ENCODE measurements at regions not wholly inside any gene's neighbourhood (a gene's known extent, or its start where the extent isn't known, plus 50 kb on each side); places are given as distances from the start of the nearest gene placed in this dataset.
A peak's percentile ranks its signal among the peaks of the same experiment; 100 is the strongest.

GRCh38 chr7:86939197-86939814 is 120.1 kb downstream of the ELAPOR2 start:
- Mint-ChIP-seq H3K4me1 (ENCODE audit: low read depth) (no peaks in the 10 kb centered on the region), H3K27me3 (peaks cover 9% of the 10 kb centered on the region), H3K4me3 (no peak overlapping the region), H3K27ac (no peak overlapping the region), H3K9me3 (no peaks in the 10 kb centered on the region), H3K36me3 (ENCODE audit: low read depth) (no peaks in the 10 kb centered on the region)
- no peaks in the 10 kb centered on the region for H3K36me3 ChIP-seq (ENCODE audit: insufficient read depth, low read length)
- H3K9me3 ChIP-seq (ENCODE audit: control insufficient read depth in 1 of 2, insufficient read depth in 1 of 2, low read length in 2 of 2): no peaks in the 10 kb centered on the region
- CTCF ChIA-PET: interaction anchor here (0.9 kb wide), 1 partner anchor 9 kb away, joined by 3 read pairs; no protein-coding TSS in a partner anchor
- peak; percentile 71 for ATAC-seq (ENCODE audit: poor library complexity)
- intact Hi-C loops (cut with DNase I, micrococcal nuclease): loop anchor here (1.0 to 5.0 kb wide), 5 partner anchors 53 to 298 kb away; no protein-coding TSS in a partner anchor
- H3K4me1 ChIP-seq (ENCODE audit: insufficient read depth, low read length): no peaks in the 10 kb centered on the region
- DNase-seq: peak in 9 of 14 experiments; percentile 9 to 75 (median 30)
- peak; percentile 69 for TF ChIP-seq CTCF (IDR thresholded peaks at IDR 0.05)
- no peaks in the 10 kb centered on the region for H3K27me3 ChIP-seq (ENCODE audit: control insufficient read depth in 1 of 2, insufficient read depth in 2 of 2, low read length in 2 of 2)
- H3K4me3 ChIP-seq (ENCODE audit: low read length): no peak overlapping the region
- POLR2A ChIA-PET: no interaction called here
- H3K27ac ChIP-seq (ENCODE audit: low read depth in 1 of 2, low read length in 2 of 2): no peak overlapping the region

GRCh38 chr7:86937363-86937878 is 122.0 kb downstream of the ELAPOR2 start:
- no peaks in the 10 kb centered on the region for H3K36me3 Mint-ChIP-seq (ENCODE audit: low read depth)

GRCh38 chr7:86933295-86933845 is 126.1 kb downstream of the ELAPOR2 start:
- H3K4me3 ChIP-seq (ENCODE audit: low read length): no peak overlapping the region
- peaks cover 5% of the 10 kb centered on the region for H3K27me3 Mint-ChIP-seq
- TF ChIP-seq CTCF (IDR thresholded peaks at IDR 0.05): no peak
- intact Hi-C loops (cut with DNase I, micrococcal nuclease): loop anchor here in 1 of 2 experiments (5.0 kb wide), 1 partner anchor 484 kb away; no protein-coding TSS in a partner anchor
- no peak for ATAC-seq (ENCODE audit: poor library complexity)
- POLR2A ChIA-PET: no interaction called here
- no peak for DNase-seq
- H3K36me3 ChIP-seq (ENCODE audit: insufficient read depth, low read length): no peaks in the 10 kb centered on the region
- no peaks in the 10 kb centered on the region for H3K27me3 ChIP-seq (ENCODE audit: control insufficient read depth in 1 of 2, insufficient read depth in 2 of 2, low read length in 2 of 2)
- CTCF ChIA-PET: interaction anchor here (1.9 kb wide), 1 partner anchor 9 kb away, joined by 5 read pairs; no protein-coding TSS in a partner anchor
- H3K9me3 ChIP-seq (ENCODE audit: control insufficient read depth in 1 of 2, insufficient read depth in 1 of 2, low read length in 2 of 2): no peaks in the 10 kb centered on the region
- H3K27ac ChIP-seq (ENCODE audit: low read depth in 1 of 2, low read length in 2 of 2): no peak overlapping the region
- H3K9me3 Mint-ChIP-seq: no peaks in the 10 kb centered on the region
- no peak overlapping the region for H3K4me3 Mint-ChIP-seq
- H3K27ac Mint-ChIP-seq: no peak overlapping the region
- no peaks in the 10 kb centered on the region for H3K4me1 ChIP-seq (ENCODE audit: insufficient read depth, low read length)
- no peaks in the 10 kb centered on the region for H3K36me3 Mint-ChIP-seq (ENCODE audit: low read depth)
- H3K4me1 Mint-ChIP-seq (ENCODE audit: low read depth): no peaks in the 10 kb centered on the region

More at GRCh38 chr7:86937363-86937878, 122.0 kb downstream of the ELAPOR2 start:
- Histone ChIP-seq H3K9me3 (ENCODE audit: control insufficient read depth in 1 of 2, insufficient read depth in 1 of 2, low read length in 2 of 2) (no peaks in the 10 kb centered on the region), H3K27me3 (ENCODE audit: control insufficient read depth in 1 of 2, insufficient read depth in 2 of 2, low read length in 2 of 2) (no peaks in the 10 kb centered on the region), H3K4me1 (ENCODE audit: insufficient read depth, low read length) (no peaks in the 10 kb centered on the region), H3K4me3 (ENCODE audit: low read length) (no peak overlapping the region), H3K36me3 (ENCODE audit: insufficient read depth, low read length) (no peaks in the 10 kb centered on the region), H3K27ac (ENCODE audit: low read depth in 1 of 2, low read length in 2 of 2) (no peak overlapping the region)
- intact Hi-C loops (cut with DNase I, micrococcal nuclease): loop anchor here in 1 of 2 experiments (5.0 kb wide), 1 partner anchor 55 kb away; no protein-coding TSS in a partner anchor
- Mint-ChIP-seq H3K9me3 (no peaks in the 10 kb centered on the region), H3K27ac (no peak overlapping the region), H3K4me3 (no peak overlapping the region), H3K27me3 (peaks cover 9% of the 10 kb centered on the region), H3K4me1 (ENCODE audit: low read depth) (no peaks in the 10 kb centered on the region)
- no peak for TF ChIP-seq CTCF (IDR thresholded peaks at IDR 0.05)
- ChIA-PET CTCF (interaction anchor here (1.2 kb wide), 1 partner anchor 14 kb away, joined by 3 read pairs; no protein-coding TSS in a partner anchor), POLR2A (no interaction called here)
- DNase-seq (no peak), ATAC-seq (ENCODE audit: poor library complexity) (no peak)
